ENCODE measurements at regions not wholly inside any gene's neighbourhood (a gene's known extent, or its start where the extent isn't known, plus 50 kb on each side); places are given as distances from the start of the nearest gene placed in this dataset.

DNA sequence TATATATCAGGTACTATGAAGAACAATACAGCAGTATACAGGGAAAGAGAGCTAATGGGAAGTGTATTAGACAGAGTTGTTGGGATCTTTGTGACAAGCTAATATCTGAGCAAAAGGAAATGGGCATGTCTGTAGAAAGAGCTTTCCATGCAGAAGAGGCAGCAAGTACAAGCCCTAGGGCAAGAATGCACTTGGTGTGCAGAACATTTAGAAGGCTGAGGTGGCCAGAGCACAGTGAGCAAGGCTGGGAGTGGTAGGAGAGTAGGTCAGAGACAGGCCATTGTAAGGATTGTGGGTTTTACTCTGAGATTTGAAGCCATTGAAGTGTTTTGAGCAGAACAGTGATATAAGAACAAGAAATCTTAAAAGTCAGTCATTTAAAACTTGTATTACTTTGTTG is 353.9 kb upstream of the TGFBR2 start:
- Histone ChIP-seq H3K79me2 (ENCODE audit: control insufficient read depth, insufficient read depth, low read length) (no peaks in the 10 kb centered on the region), H3K9me3 (ENCODE audit: control insufficient read depth, low read depth, low read length) (no peaks in the 10 kb centered on the region), H2AFZ (ENCODE audit: control insufficient read depth, low read length) (no peak overlapping the region), H3K9ac (ENCODE audit: control insufficient read depth, extremely low read depth, insufficient read depth, low read length) (no peak overlapping the region), H3K27ac (ENCODE audit: control insufficient read depth, insufficient read depth, low read length) (no peak overlapping the region), H3K4me1 (ENCODE audit: control insufficient read depth, extremely low read depth, insufficient read depth, low read length) (peaks cover 4% of the 10 kb centered on the region), H3K27me3 (ENCODE audit: control insufficient read depth, extremely low read depth, insufficient read depth, low read length) (no peaks in the 10 kb centered on the region), H4K20me1 (ENCODE audit: control insufficient read depth, extremely low read depth, insufficient read depth, low read length) (no peaks in the 10 kb centered on the region), H3K9me1 (ENCODE audit: control insufficient read depth, extremely low read depth, insufficient read depth, low read length) (no peaks in the 10 kb centered on the region), H3K4me3 (ENCODE audit: control insufficient read depth in 2 of 3, extremely low read depth in 1 of 3, insufficient read depth in 2 of 3, low read depth in 1 of 3, low read length in 3 of 3) (no peak overlapping the region), H3K4me2 (ENCODE audit: control insufficient read depth, extremely low read depth, insufficient read depth, low read depth, low read length) (no peak overlapping the region), H3K36me3 (ENCODE audit: control insufficient read depth in 2 of 2, extremely low read depth in 1 of 2, insufficient read depth in 2 of 2, low read length in 2 of 2) (no peaks in the 10 kb centered on the region)
- DNase-seq (ENCODE audit: low read depth, low spot score), result no peak
- TF ChIP-seq, protein P1, sequence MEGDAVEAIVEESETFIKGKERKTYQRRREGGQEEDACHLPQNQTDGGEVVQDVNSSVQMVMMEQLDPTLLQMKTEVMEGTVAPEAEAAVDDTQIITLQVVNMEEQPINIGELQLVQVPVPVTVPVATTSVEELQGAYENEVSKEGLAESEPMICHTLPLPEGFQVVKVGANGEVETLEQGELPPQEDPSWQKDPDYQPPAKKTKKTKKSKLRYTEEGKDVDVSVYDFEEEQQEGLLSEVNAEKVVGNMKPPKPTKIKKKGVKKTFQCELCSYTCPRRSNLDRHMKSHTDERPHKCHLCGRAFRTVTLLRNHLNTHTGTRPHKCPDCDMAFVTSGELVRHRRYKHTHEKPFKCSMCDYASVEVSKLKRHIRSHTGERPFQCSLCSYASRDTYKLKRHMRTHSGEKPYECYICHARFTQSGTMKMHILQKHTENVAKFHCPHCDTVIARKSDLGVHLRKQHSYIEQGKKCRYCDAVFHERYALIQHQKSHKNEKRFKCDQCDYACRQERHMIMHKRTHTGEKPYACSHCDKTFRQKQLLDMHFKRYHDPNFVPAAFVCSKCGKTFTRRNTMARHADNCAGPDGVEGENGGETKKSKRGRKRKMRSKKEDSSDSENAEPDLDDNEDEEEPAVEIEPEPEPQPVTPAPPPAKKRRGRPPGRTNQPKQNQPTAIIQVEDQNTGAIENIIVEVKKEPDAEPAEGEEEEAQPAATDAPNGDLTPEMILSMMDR (optimal IDR thresholded peaks at IDR 0.05 in 1 of 3, IDR thresholded peaks at IDR 0.05 in 1 of 3, conservative IDR thresholded peaks at IDR 0.05 in 1 of 3; ENCODE audit: extremely low read depth in 1 of 3, insufficient read depth in 2 of 3, low read length in 3 of 3), result no peak
- no peak for TF ChIP-seq EZH2 (IDR thresholded peaks at IDR 0.05; ENCODE audit: low read length)
- peak; percentile 29 for FAIRE-seq
- dilution Hi-C loops (cut with MboI; ENCODE audit: extremely low pct_ligation_motif_present, low sequenced_read_pairs), result no loop called here

DNA sequence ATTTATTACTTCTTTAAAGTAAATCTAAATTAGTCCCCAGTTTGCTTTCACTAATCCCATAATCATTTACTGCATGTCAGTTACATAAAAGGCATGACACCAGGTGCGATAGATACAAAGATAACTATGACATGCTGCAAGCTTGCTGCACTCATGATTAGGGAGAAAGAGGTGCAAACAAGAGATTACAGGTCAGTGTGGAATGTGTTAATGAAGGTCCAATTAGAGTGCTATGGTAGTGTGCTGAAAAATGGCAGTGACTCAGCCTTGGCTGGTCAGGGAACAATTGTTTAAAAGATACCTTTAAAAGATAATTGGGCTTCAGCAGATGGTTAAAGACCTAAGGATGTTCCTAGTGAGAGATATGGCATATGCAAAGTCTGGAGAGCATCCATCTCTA is 352.6 kb upstream of the TGFBR2 start:
- Histone ChIP-seq H3K36me3 (ENCODE audit: control insufficient read depth in 2 of 2, extremely low read depth in 1 of 2, insufficient read depth in 2 of 2, low read length in 2 of 2) (no peaks in the 10 kb centered on the region), H3K27ac (ENCODE audit: control insufficient read depth, insufficient read depth, low read length) (no peak overlapping the region), H3K9me1 (ENCODE audit: control insufficient read depth, extremely low read depth, insufficient read depth, low read length) (no peaks in the 10 kb centered on the region), H3K4me2 (ENCODE audit: control insufficient read depth, extremely low read depth, insufficient read depth, low read depth, low read length) (no peak overlapping the region), H4K20me1 (ENCODE audit: control insufficient read depth, extremely low read depth, insufficient read depth, low read length) (no peaks in the 10 kb centered on the region), H3K79me2 (ENCODE audit: control insufficient read depth, insufficient read depth, low read length) (no peaks in the 10 kb centered on the region), H3K4me1 (ENCODE audit: control insufficient read depth, extremely low read depth, insufficient read depth, low read length) (peaks cover 4% of the 10 kb centered on the region), H3K27me3 (ENCODE audit: control insufficient read depth, extremely low read depth, insufficient read depth, low read length) (no peaks in the 10 kb centered on the region), H2AFZ (ENCODE audit: control insufficient read depth, low read length) (no peak overlapping the region), H3K4me3 (ENCODE audit: control insufficient read depth in 2 of 3, extremely low read depth in 1 of 3, insufficient read depth in 2 of 3, low read depth in 1 of 3, low read length in 3 of 3) (no peak overlapping the region), H3K9me3 (ENCODE audit: control insufficient read depth, low read depth, low read length) (no peaks in the 10 kb centered on the region), H3K9ac (ENCODE audit: control insufficient read depth, extremely low read depth, insufficient read depth, low read length) (no peak overlapping the region)
- FAIRE-seq (no peak), DNase-seq (ENCODE audit: low read depth, low spot score) (no peak)
- dilution Hi-C loops (cut with MboI; ENCODE audit: extremely low pct_ligation_motif_present, low sequenced_read_pairs), result no loop called here
- TF ChIP-seq EZH2 (IDR thresholded peaks at IDR 0.05; ENCODE audit: low read length), result no peak
- TF ChIP-seq, protein P1 (optimal IDR thresholded peaks at IDR 0.05 in 1 of 3, IDR thresholded peaks at IDR 0.05 in 1 of 3, conservative IDR thresholded peaks at IDR 0.05 in 1 of 3; ENCODE audit: extremely low read depth in 1 of 3, insufficient read depth in 2 of 3, low read length in 3 of 3), result no peak
